DND-41 (cell line): ENCODE measurements at regions not wholly inside any gene's neighbourhood (a gene's known extent, or its start where the extent isn't known, plus 50 kb on each side); places are given as distances from the start of the nearest gene placed in this dataset.

Experiments used
- ATAC-seq: fragments of 200-7000 bp; cut with Tn5 transposase; 3 replicates; pipeline ENCODE4 v1.9.1; 2021; ENCODE audit warnings: low read depth; ENCODE audit not compliant: insufficient read depth
- DNase-seq: peaks from one replicate; pipeline ENCODE4 v3.0.0-alpha.2; 2020
- H2AFZ ChIP-seq: 2 replicates; pipeline ENCODE4 v1.6.0; 2012; ENCODE audit warnings: low read depth, low read length
- H3K27ac ChIP-seq: 2 replicates; pipeline ENCODE4 v1.5.1; 2012; ENCODE audit warnings: low read length, inconsistent platforms
- H3K27me3 ChIP-seq: fragments of 200-600 bp; sonication (generic); 2 replicates; pipeline ENCODE4 v1.6.0; 2012; ENCODE audit warnings: low read length, mild to moderate bottlenecking, inconsistent platforms; ENCODE audit not compliant: insufficient read depth, poor library complexity
- H3K36me3 ChIP-seq: 2 replicates; pipeline ENCODE4 v1.5.1; 2012; ENCODE audit warnings: low read length, inconsistent platforms; ENCODE audit not compliant: insufficient read depth
- H3K4me1 ChIP-seq: 2 replicates; pipeline ENCODE4 v1.5.1; 2012; ENCODE audit warnings: mild to moderate bottlenecking, low read length; ENCODE audit not compliant: insufficient read depth
- H3K4me2 ChIP-seq: 2 replicates; pipeline ENCODE4 v1.6.0; 2012; ENCODE audit warnings: mild to moderate bottlenecking, moderate library complexity, low read length, inconsistent platforms; ENCODE audit not compliant: insufficient read depth
- H3K4me3 ChIP-seq, 2 experiments: fragments of 200-600 bp in 1 of 2; shearing (Covaris generic) in 1 of 2; 2 replicates each; pipeline ENCODE4 v1.5.1; 2012 to 2016; ENCODE audit warnings: inconsistent platforms in 2 of 2, low read length in 2 of 2, mild to moderate bottlenecking in 2 of 2, low read depth in 1 of 2, moderate library complexity in 1 of 2
- H3K79me2 ChIP-seq: 2 replicates; pipeline ENCODE4 v1.6.0; 2012; ENCODE audit warnings: low read length, inconsistent platforms; ENCODE audit not compliant: insufficient read depth
- H3K9ac ChIP-seq: 2 replicates; pipeline ENCODE4 v1.6.0; 2012; ENCODE audit warnings: low read depth, mild to moderate bottlenecking, inconsistent platforms, low read length, moderate library complexity
- H3K9me3 ChIP-seq: 2 replicates; pipeline ENCODE4 v1.5.1; 2012; ENCODE audit warnings: low read length, moderate library complexity, mild to moderate bottlenecking, inconsistent platforms; ENCODE audit not compliant: insufficient read depth, severe bottlenecking
- H4K20me1 ChIP-seq: 2 replicates; pipeline ENCODE4 v1.6.0; 2012; ENCODE audit warnings: low read length; ENCODE audit not compliant: insufficient read depth
- CTCF ChIP-seq: IDR thresholded peaks from 2 replicates; pipeline ENCODE4 v1.5.1; 2012; ENCODE audit warnings: borderline replicate concordance, low read length, moderate library complexity, mild to moderate bottlenecking; ENCODE audit not compliant: poor library complexity, severe bottlenecking; ENCODE audit errors: extremely low read depth
- EZH2 ChIP-seq: IDR thresholded peaks from 3 replicates; pipeline ENCODE4 v1.6.1; 2012; ENCODE audit warnings: borderline replicate concordance, low read depth, mild to moderate bottlenecking, moderate library complexity, low read length, inconsistent platforms; ENCODE audit not compliant: severe bottlenecking

- Histone ChIP-seq H3K36me3 (no peaks in the 10 kb centered on the region), H3K9me3 (no peaks in the 10 kb centered on the region), H3K79me2 (no peaks in the 10 kb centered on the region), H3K27ac (no peak overlapping the region), H3K4me1 (no peaks in the 10 kb centered on the region), H2AFZ (no peak overlapping the region), H4K20me1 (no peaks in the 10 kb centered on the region), H3K9ac (no peak overlapping the region), H3K4me2 (no peak overlapping the region), H3K27me3 (peaks cover 7% of the 10 kb centered on the region), H3K4me3 (no peak overlapping the region)
- no peak for DNase-seq
- TF ChIP-seq EZH2 (no peak), CTCF (no peak)
- no peak for ATAC-seq
These were observed 266.9 kb downstream of the SIPA1L2 start for GRCh38 chr1:232363008-232363407.

- no peak overlapping the region for H3K27ac ChIP-seq
- no peaks in the 10 kb centered on the region for H3K79me2 ChIP-seq
- no peaks in the 10 kb centered on the region for H4K20me1 ChIP-seq
- no peaks in the 10 kb centered on the region for H3K4me1 ChIP-seq
- H3K36me3 ChIP-seq = no peaks in the 10 kb centered on the region
- DNase-seq (no peak), ATAC-seq (no peak)
- peaks cover 11% of the 10 kb centered on the region for H3K27me3 ChIP-seq
- no peak overlapping the region for H2AFZ ChIP-seq
- no peak overlapping the region for H3K9ac ChIP-seq
- TF ChIP-seq CTCF (no peak), EZH2 (no peak)
- H3K4me2 ChIP-seq = no peak overlapping the region
- no peaks in the 10 kb centered on the region for H3K9me3 ChIP-seq
- no peak overlapping the region for H3K4me3 ChIP-seq
These were observed 272.5 kb downstream of the SIPA1L2 start for GRCh38 chr1:232357416-232357815.

DNA sequence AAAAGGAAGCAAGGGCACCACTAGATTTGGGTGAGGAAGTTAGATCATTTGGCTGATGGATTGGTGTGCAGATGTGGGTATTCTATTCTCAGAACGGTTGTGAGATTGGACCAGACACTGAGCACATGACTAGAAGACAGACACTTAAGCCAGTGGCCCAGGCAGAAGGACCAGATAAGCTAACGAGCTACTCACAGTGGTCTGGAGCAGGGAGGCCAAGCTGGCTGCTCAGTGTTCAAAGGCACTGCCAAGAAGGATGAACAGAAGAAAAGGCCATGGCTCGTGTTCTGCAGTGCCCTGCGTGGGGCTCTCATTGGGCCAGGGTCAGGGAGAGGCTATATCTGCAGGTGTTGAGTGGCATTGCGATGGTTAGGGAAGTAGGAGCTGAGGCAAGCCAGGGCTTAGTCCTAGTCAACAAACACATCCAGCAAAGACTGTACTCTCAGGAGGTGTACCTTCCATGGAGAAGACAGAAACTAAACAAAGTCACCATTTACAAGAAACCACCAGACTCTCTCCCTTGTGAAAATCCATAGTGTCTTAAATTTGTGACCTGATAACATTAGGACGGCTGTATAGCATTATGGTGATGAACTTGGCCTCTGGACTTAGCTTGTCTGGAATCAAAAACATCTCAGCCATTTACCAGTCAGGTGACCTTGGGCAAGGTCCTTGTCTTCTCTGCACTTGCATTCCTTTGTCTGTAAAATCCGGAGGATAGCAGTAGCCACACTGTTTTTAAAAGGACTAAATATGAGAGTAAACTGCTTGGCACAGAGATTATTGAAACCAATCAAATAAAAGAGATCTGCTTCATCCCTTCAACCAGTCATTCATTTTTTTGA lies 274.5 kb downstream of the SIPA1L2 start:
- no peaks in the 10 kb centered on the region for H3K4me1 ChIP-seq
- no peaks in the 10 kb centered on the region for H3K36me3 ChIP-seq
- H3K9me3 ChIP-seq = no peaks in the 10 kb centered on the region
- no peak overlapping the region for H3K4me2 ChIP-seq
- ATAC-seq (no peak), DNase-seq (no peak)
- no peak overlapping the region for H3K27ac ChIP-seq
- H4K20me1 ChIP-seq = no peaks in the 10 kb centered on the region
- no peak overlapping the region for H3K9ac ChIP-seq
- no peak for TF ChIP-seq CTCF
- no peak for TF ChIP-seq EZH2
- no peaks in the 10 kb centered on the region for H3K79me2 ChIP-seq
- H2AFZ ChIP-seq = no peak overlapping the region
- H3K27me3 ChIP-seq = peaks cover 6% of the 10 kb centered on the region
- no peak overlapping the region for H3K4me3 ChIP-seq
